ENCODE measurements at regions not wholly inside any gene's neighbourhood (a gene's known extent, or its start where the extent isn't known, plus 50 kb on each side); places are given as distances from the start of the nearest gene placed in this dataset.

- no peak for DNase-seq (ENCODE audit: low read depth)
- H3K4me3 ChIP-seq (ENCODE audit: low read length) = no peak overlapping the region
- TF ChIP-seq, protein P1, sequence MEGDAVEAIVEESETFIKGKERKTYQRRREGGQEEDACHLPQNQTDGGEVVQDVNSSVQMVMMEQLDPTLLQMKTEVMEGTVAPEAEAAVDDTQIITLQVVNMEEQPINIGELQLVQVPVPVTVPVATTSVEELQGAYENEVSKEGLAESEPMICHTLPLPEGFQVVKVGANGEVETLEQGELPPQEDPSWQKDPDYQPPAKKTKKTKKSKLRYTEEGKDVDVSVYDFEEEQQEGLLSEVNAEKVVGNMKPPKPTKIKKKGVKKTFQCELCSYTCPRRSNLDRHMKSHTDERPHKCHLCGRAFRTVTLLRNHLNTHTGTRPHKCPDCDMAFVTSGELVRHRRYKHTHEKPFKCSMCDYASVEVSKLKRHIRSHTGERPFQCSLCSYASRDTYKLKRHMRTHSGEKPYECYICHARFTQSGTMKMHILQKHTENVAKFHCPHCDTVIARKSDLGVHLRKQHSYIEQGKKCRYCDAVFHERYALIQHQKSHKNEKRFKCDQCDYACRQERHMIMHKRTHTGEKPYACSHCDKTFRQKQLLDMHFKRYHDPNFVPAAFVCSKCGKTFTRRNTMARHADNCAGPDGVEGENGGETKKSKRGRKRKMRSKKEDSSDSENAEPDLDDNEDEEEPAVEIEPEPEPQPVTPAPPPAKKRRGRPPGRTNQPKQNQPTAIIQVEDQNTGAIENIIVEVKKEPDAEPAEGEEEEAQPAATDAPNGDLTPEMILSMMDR (conservative IDR thresholded peaks at IDR 0.05; ENCODE audit: low read length) = no peak
Measured at GRCh38 chr2:778731-779350, 101.6 kb upstream of the TMEM18 start.

DNA sequence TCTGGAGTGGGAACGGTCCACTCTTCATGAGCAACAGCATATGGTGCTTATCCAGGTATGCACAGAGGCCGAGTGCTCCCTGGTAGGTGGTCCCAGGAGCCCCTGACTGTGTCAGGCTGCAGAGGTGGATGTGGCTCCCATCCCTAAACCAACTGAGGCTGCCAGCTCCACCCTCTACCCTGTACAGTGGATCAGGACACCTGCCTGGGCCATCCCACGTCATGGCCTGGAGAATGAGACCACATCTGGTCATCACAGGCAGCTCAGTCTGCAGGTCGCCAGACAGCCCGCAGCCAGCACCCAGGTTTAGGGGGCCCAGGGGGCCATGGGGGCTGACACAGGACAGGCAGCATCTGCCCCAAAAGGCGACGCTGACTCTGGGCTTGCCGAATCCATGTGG, 100.3 kb upstream of the TMEM18 start:
- TF ChIP-seq, protein P1 (conservative IDR thresholded peaks at IDR 0.05; ENCODE audit: low read length) = no peak
- DNase-seq (ENCODE audit: low read depth) = no peak
- H3K4me3 ChIP-seq (ENCODE audit: low read length) = no peak overlapping the region

DNA sequence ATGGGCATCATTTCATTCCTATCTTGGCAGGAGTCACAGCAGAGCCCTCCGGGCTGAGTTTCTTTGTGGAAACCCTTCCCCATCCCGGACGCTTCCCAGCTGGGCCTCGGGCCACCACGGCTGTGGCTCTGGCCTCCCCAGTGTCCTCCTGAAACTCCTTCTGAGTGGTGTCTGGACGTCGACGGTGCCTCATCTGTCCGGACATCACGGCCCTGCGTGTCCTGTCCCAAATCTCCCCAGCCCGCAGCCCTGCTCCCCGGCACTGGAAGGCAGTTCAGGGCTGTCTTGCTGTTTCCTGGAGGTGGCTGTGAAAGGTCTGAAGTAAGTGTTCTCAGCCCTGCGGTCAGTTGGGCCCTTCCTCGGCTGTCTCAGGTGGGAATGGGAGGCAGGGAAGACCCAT, 99.8 kb upstream of the TMEM18 start:
- no peak overlapping the region for H3K4me3 ChIP-seq (ENCODE audit: low read length)
- TF ChIP-seq, protein P1 (conservative IDR thresholded peaks at IDR 0.05; ENCODE audit: low read length) = no peak
- no peak for DNase-seq (ENCODE audit: low read depth)

DNA sequence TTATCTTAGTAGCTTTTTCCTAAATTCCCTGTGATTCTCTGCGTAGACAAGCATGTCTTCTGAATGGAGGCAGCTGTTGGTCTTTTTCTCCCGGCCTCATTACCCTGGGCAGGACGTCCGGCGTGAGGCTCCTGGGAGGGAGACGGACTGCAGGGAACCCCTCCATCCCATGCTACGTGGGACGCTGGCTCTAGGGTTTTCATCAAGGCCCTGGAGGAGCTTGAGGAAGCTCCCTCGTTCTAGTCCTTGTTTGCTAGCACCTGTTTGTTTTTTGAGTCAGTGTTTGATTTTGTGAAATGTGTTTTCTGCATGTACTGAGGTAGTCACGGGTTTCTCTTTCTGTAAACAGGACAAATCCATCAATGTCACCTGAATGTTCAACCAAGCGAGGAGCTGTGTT, 99.3 kb upstream of the TMEM18 start:
- DNase-seq (ENCODE audit: low read depth) = no peak
- no peak overlapping the region for H3K4me3 ChIP-seq (ENCODE audit: low read length)
- TF ChIP-seq, protein P1 (conservative IDR thresholded peaks at IDR 0.05; ENCODE audit: low read length) = no peak

DNA sequence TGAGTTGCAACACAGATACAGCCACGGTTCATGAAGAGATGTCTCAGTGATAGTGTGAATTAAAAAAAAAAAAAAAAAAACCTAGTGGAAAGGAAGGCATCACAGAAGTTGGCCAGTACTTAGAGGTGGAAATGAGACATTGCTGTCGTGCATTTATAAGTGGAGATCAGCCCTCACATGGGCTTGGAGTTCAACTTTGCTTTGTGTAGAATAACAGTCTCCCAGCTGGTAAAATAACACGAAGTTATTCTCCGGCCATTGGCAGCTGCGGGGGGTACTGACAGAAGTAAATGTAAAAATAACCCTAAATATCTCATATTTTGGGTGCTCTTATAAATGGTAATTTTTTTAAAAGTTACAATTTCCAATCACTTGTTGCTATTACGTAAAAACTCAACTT, 98.8 kb upstream of the TMEM18 start:
- H3K4me3 ChIP-seq (ENCODE audit: low read length) = no peak overlapping the region
- DNase-seq (ENCODE audit: low read depth) = no peak
- TF ChIP-seq, protein P1 (conservative IDR thresholded peaks at IDR 0.05; ENCODE audit: low read length) = no peak

DNA sequence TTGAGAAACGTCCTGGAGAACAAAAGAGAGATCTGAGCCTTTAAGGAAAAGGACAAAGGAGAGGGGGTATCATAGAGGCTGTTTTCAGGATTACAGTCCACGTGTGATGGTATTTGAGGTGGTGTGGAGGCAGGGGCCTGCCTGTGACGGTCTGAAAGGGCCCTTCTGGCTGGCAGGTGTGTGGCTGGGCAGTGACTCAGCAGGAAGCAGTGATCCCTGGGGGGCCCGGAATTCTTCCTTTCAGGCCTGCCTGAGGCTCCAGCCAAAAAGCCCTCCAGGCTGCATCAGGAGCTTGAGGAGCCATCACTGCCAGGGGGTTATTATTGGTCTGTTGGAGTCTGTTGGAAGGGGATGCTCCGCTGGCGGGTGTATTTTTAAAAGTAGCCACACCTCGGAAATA, 97.2 kb upstream of the TMEM18 start:
- TF ChIP-seq, protein P1 (conservative IDR thresholded peaks at IDR 0.05; ENCODE audit: low read length) = no peak
- H3K4me3 ChIP-seq (ENCODE audit: low read length) = no peak overlapping the region
- DNase-seq (ENCODE audit: low read depth) = no peak

DNA sequence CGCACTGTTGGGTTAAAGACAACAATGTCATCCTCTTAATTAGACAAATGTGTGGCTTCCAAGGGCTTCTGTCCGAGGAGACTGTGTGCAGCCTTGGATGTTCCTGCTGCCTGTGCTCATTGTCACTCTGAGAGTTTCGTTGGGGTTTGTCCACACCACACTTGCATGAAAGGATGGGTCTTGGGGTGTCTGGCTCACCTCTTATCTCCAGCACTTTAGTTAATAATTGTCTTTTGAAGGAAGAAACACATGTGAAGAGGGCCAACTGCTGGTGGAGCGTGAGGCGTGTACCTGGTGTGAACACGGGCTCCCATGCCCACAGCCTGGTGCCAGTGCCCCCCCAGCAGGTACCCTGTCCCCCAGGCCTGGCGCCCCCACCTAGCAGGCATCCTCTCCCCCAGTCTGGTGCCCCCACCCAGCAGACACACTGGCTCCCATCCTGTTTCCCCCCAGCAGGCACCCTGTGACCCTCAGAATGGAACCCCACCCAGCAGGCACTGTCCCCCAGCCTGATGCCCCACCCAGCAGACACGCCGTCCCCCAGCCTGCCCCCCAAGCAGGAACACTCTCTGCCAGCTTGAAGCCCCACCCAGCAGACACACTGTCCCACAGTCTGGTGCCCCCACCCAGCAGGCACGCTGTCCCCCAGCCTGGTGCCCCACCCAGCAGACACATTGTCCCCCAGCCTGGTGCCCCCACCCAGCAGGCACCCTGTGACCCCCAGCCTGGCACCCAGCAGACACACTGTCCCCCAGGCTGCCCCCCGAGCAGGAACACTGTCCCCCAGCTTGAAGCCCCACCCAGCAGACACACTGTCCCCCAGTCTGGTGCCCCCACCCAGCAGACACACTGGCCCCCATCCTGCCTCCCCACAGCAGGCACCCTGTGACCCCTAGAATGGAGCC, 96.3 kb upstream of the TMEM18 start:
- TF ChIP-seq, protein P1 (conservative IDR thresholded peaks at IDR 0.05; ENCODE audit: low read length) = no peak
- no peak for DNase-seq (ENCODE audit: low read depth)
- H3K4me3 ChIP-seq (ENCODE audit: low read length) = no peak overlapping the region
